HepG2 (cell line): ENCODE measurements at regions not wholly inside any gene's neighbourhood (a gene's known extent, or its start where the extent isn't known, plus 50 kb on each side); places are given as distances from the start of the nearest gene placed in this dataset.

Experiments used
- ATAC-seq: fragments of 200-7000 bp; cut with Tn5 transposase; 3 replicates; pipeline ENCODE4 v1.9.1; 2020; ENCODE audit warnings: mild to moderate bottlenecking, moderate library complexity
- BruUV-seq: library from RNA; stranded (reverse); fragments of 400-500 nt; replicated peaks from 2 replicates; lab custom pipeline; 2021; lab: Mats Ljungman, UMichigan
- CTCF ChIA-PET: fragments of 300-600 bp; formaldehyde crosslinking; extraction: SDS; loops from one replicate; lab custom pipeline; 2021; ENCODE audit warnings: low total read pairs, inconsistent platforms, low intra/inter-chr PET ratio; lab: Yijun Ruan, JAX
- POLR2A ChIA-PET: fragments of 350-600 bp; sonication (Branson Sonifier 250); formaldehyde crosslinking; loops from one replicate; lab custom pipeline; 2020; ENCODE audit warnings: antibody characterized with exemption, inconsistent platforms; lab: Yijun Ruan, JAX
- DNase-seq: peaks from one replicate; pipeline ENCODE4 v3.0.0-alpha.2; 2015; ENCODE audit warnings: low spot score
- FAIRE-seq: peaks from 3 replicates; lab custom pipeline; 2011; peaks lifted over from hg19 to GRCh38; lab: Jason Lieb, UNC
- H2AFZ ChIP-seq: one replicate; pipeline ENCODE4 v1.6.1; 2011; ENCODE audit warnings: low read length, inconsistent platforms
- H3K27ac ChIP-seq: fragments of 300-600 bp; 3 replicates; pipeline ENCODE4 v1.8.0; 2011; ENCODE audit warnings: mixed run types, mild to moderate bottlenecking, mixed read lengths, low read length, inconsistent platforms; ENCODE audit not compliant: insufficient read depth; ENCODE audit errors: extremely low read length
- H3K27me3 ChIP-seq, 2 experiments: fragments of 200-600 bp in 1 of 2; 2 replicates in 1 of 2; 3 replicates in 1 of 2; pipeline versions ENCODE4 v1.6.0 to v1.8.0; 2011; ENCODE audit warnings: low read length in 2 of 2, mild to moderate bottlenecking in 2 of 2, moderate library complexity in 2 of 2, inconsistent platforms in 1 of 2; ENCODE audit not compliant: insufficient read depth in 2 of 2, control insufficient read depth in 1 of 2
- H3K36me3 ChIP-seq, 2 experiments: fragments of 200-600 bp in 1 of 2; replicated peaks in 1 of 2; 2 replicates in 1 of 2; 3 replicates in 1 of 2; pipeline versions ENCODE4 v1.5.1 to v1.8.0; 2011; ENCODE audit warnings: low read length in 2 of 2, inconsistent platforms in 1 of 2; ENCODE audit not compliant: insufficient read depth in 2 of 2, control insufficient read depth in 1 of 2
- H3K4me1 ChIP-seq: 2 replicates; pipeline ENCODE4 v1.5.1; 2012; ENCODE audit warnings: low read length, inconsistent platforms; ENCODE audit not compliant: insufficient read depth
- H3K4me2 ChIP-seq: 2 replicates; pipeline ENCODE4 v1.6.0; 2011; ENCODE audit warnings: low read depth, low read length, inconsistent platforms
- H3K4me3 ChIP-seq, 3 experiments: fragments of 200-600 bp in 1 of 3; sonication (generic), shearing (Covaris generic) in 1 of 3; replicated peaks in 1 of 3; 2 replicates each; pipeline ENCODE4 v1.5.1; 2011 to 2016; ENCODE audit warnings: low read length in 3 of 3, inconsistent platforms in 2 of 3, low read depth in 2 of 3, mild to moderate bottlenecking in 2 of 3, control low read depth in 1 of 3, mixed read lengths in 1 of 3; ENCODE audit not compliant: insufficient read depth in 1 of 3
- H3K79me2 ChIP-seq: one replicate; pipeline ENCODE4 v1.6.1; 2011; ENCODE audit warnings: low read length, inconsistent platforms; ENCODE audit not compliant: insufficient read depth
- H3K9ac ChIP-seq: 2 replicates; pipeline ENCODE4 v1.6.0; 2011; ENCODE audit warnings: mild to moderate bottlenecking, low read depth, low read length, inconsistent platforms; ENCODE audit not compliant: insufficient read depth
- H3K9me3 ChIP-seq: 2 replicates; pipeline ENCODE4 v1.5.1; 2012; ENCODE audit warnings: mild to moderate bottlenecking, low read length
- H4K20me1 ChIP-seq: 2 replicates; pipeline ENCODE4 v1.6.0; 2011; ENCODE audit warnings: inconsistent platforms, mild to moderate bottlenecking, low read length, moderate library complexity; ENCODE audit not compliant: insufficient read depth
- CERS6 ChIP-seq: sonication (generic); formaldehyde crosslinking; IDR thresholded peaks from 2 replicates; pipeline ENCODE4 v1.5.0; 2020; ENCODE audit warnings: missing genetic modification reagents
- HBP1 ChIP-seq: IDR thresholded peaks from 2 replicates; pipeline ENCODE4 v1.6.1; 2016; ENCODE audit warnings: low read depth, control low read depth
- NR3C1 ChIP-seq: sonication (generic); formaldehyde crosslinking; IDR thresholded peaks from 2 replicates; pipeline ENCODE4 v1.4.0; 2020; ENCODE audit warnings: missing genetic modification reagents
- TRAFD1 ChIP-seq: sonication (generic); formaldehyde crosslinking; IDR thresholded peaks from 2 replicates; pipeline ENCODE4 v1.5.1; 2020; ENCODE audit warnings: missing genetic modification reagents, mild to moderate bottlenecking, borderline replicate concordance
- ZNF180 ChIP-seq: sonication (generic); formaldehyde crosslinking; IDR thresholded peaks from 2 replicates; pipeline ENCODE4 v1.4.0; 2020; ENCODE audit warnings: low read depth, missing genetic modification reagents, borderline replicate concordance
- ZNF512 ChIP-seq: sonication (generic); formaldehyde crosslinking; IDR thresholded peaks from 2 replicates; pipeline ENCODE4 v1.4.0; 2020; ENCODE audit warnings: mild to moderate bottlenecking, missing genetic modification reagents
- ZNF678 ChIP-seq: sonication (generic); formaldehyde crosslinking; IDR thresholded peaks from 2 replicates; pipeline ENCODE4 v1.4.0; 2020; ENCODE audit warnings: mild to moderate bottlenecking, missing genetic modification reagents
- ZNF766 ChIP-seq: sonication (generic); formaldehyde crosslinking; IDR thresholded peaks from 2 replicates; pipeline ENCODE4 v1.5.0; 2020; ENCODE audit warnings: missing genetic modification reagents, borderline replicate concordance
- WGBS: methylation state at CpG from one replicate; pipeline ENCODE4 v1.1.6; 2017; ENCODE audit warnings: low lambda C conversion rate; 5-methylcytosine and 5-hydroxymethylcytosine counted together
- in situ Hi-C: cut with HindIII; loops from 2 replicates; pipeline ENCODE4 v1.10.0; 2017; ENCODE audit warnings: low pct_unique_long_range_greater_than_20kb; ENCODE audit not compliant: extremely low pct_ligation_motif_present
- intact Hi-C: fragments of 100-400 bp; cut with micrococcal nuclease; formaldehyde crosslinking; loops from one replicate; pipeline ENCODE4 v1.10.0; 2022; ENCODE audit not compliant: unreplicated experiment

- Histone ChIP-seq H3K9ac (no peak overlapping the region), H3K4me1 (no peaks in the 10 kb centered on the region), H2AFZ (no peak overlapping the region), H3K36me3 (no peaks in the 10 kb centered on the region), H3K9me3 (no peaks in the 10 kb centered on the region), H3K79me2 (no peaks in the 10 kb centered on the region), H3K4me3 (no peak overlapping the region), H4K20me1 (no peaks in the 10 kb centered on the region), H3K27ac (no peak overlapping the region), H3K4me2 (no peak overlapping the region), H3K27me3 (peaks cover 0 to 7% of the 10 kb centered on the region in 2 experiments; a peak in 1 of 5 replicates)
- ChIA-PET CTCF (no interaction called here), POLR2A (no interaction called here)
- 0% methylated on average over 1 of the region's 1 CpG for WGBS
- FAIRE-seq (no peak), DNase-seq (no peak), ATAC-seq (no peak)
- intact Hi-C loops (no loop called here), in situ Hi-C loops (no loop called here)
- no peak for TF ChIP-seq NR3C1 (CRISPR knock-in tag)
- no peak for TF ChIP-seq HBP1 (CRISPR knock-in tag)
- TF ChIP-seq ZNF180 (CRISPR knock-in tag), result no peak
- TF ChIP-seq CERS6 (CRISPR knock-in tag), result no peak
- no peak for TF ChIP-seq ZNF678 (CRISPR knock-in tag)
- no peak for TF ChIP-seq TRAFD1
- no peak for TF ChIP-seq ZNF512 (CRISPR knock-in tag)
- no peak for TF ChIP-seq ZNF766 (CRISPR knock-in tag)
- BruUV-seq, result no TSS peak
Observed at GRCh38 chr5:175257847-175258194, 186.2 kb downstream of the DRD1 start.
